GM06990 (cell line): ENCODE measurements at regions not wholly inside any gene's neighbourhood (a gene's known extent, or its start where the extent isn't known, plus 50 kb on each side); places are given as distances from the start of the nearest gene placed in this dataset.

Experiments used
- DNase-seq: peaks from one replicate; pipeline ENCODE4 v3.0.0-alpha.2; 2011; ENCODE audit not compliant: insufficient read length; ENCODE audit errors: extremely low read depth
- H3K27me3 ChIP-seq: replicated peaks from 2 replicates; pipeline ENCODE4 v1.6.0; 2011; ENCODE audit warnings: low read length; ENCODE audit not compliant: control insufficient read depth, insufficient read depth
- H3K36me3 ChIP-seq: 2 replicates; pipeline ENCODE4 v1.5.1; 2011; ENCODE audit warnings: low read length; ENCODE audit not compliant: control insufficient read depth, insufficient read depth
- H3K4me3 ChIP-seq: replicated peaks from 2 replicates; pipeline ENCODE4 v1.5.1; 2011; ENCODE audit warnings: low read depth, mild to moderate bottlenecking, control low read depth, low read length
- CTCF ChIP-seq: IDR thresholded peaks from 2 replicates; pipeline ENCODE4 v1.5.1; 2011; ENCODE audit warnings: low read length, control low read depth, mild to moderate bottlenecking, inconsistent platforms; ENCODE audit not compliant: insufficient read depth, poor library complexity, severe bottlenecking

GRCh38 chr12:88305254-88305890 lies 163.3 kb downstream of the TMTC3 start:
- no peaks in the 10 kb centered on the region for H3K27me3 ChIP-seq
- TF ChIP-seq CTCF: no peak
- no peak for DNase-seq
- H3K4me3 ChIP-seq: no peak overlapping the region
- no peaks in the 10 kb centered on the region for H3K36me3 ChIP-seq

- TF ChIP-seq CTCF: no peak
- DNase-seq: no peak
- no peaks in the 10 kb centered on the region for H3K36me3 ChIP-seq
- H3K27me3 ChIP-seq: no peaks in the 10 kb centered on the region
- no peak overlapping the region for H3K4me3 ChIP-seq
These were observed 164.5 kb downstream of the TMTC3 start for GRCh38 chr12:88306471-88307069.

GRCh38 chr12:88307961-88308360 lies 165.9 kb downstream of the TMTC3 start:
- no peak overlapping the region for H3K4me3 ChIP-seq
- no peaks in the 10 kb centered on the region for H3K27me3 ChIP-seq

GRCh38 chr12:88308825-88309224 lies 166.7 kb downstream of the TMTC3 start:
- no peak overlapping the region for H3K4me3 ChIP-seq
- no peak for DNase-seq
- no peak for TF ChIP-seq CTCF
- no peaks in the 10 kb centered on the region for H3K36me3 ChIP-seq
- H3K27me3 ChIP-seq: no peaks in the 10 kb centered on the region

More at GRCh38 chr12:88307961-88308360, 165.9 kb downstream of the TMTC3 start:
- DNase-seq: no peak
- TF ChIP-seq CTCF: no peak
- no peaks in the 10 kb centered on the region for H3K36me3 ChIP-seq

- Histone ChIP-seq H3K27me3 (no peaks in the 10 kb centered on the region), H3K4me3 (no peak overlapping the region), H3K36me3 (no peaks in the 10 kb centered on the region)
- TF ChIP-seq CTCF: no peak
- no peak for DNase-seq
These were observed 167.4 kb downstream of the TMTC3 start for GRCh38 chr12:88309546-88309945.
